22Rv1 (cell line): ENCODE measurements at regions not wholly inside any gene's neighbourhood (a gene's known extent, or its start where the extent isn't known, plus 50 kb on each side); places are given as distances from the start of the nearest gene placed in this dataset.

Source experiments
- ZFX ChIP-seq: fragments of 450-650 bp; IDR thresholded peaks from 2 replicates; pipeline ENCODE4 v1.6.1; 2017; ENCODE audit warnings: antibody characterized with exemption, borderline replicate concordance
- TF ChIP-seq, protein P1 (sequence below): fragments of 450-650 bp; IDR thresholded peaks from 2 replicates; pipeline ENCODE4 v1.5.1; 2017; ENCODE audit warnings: mild to moderate bottlenecking

DNA sequence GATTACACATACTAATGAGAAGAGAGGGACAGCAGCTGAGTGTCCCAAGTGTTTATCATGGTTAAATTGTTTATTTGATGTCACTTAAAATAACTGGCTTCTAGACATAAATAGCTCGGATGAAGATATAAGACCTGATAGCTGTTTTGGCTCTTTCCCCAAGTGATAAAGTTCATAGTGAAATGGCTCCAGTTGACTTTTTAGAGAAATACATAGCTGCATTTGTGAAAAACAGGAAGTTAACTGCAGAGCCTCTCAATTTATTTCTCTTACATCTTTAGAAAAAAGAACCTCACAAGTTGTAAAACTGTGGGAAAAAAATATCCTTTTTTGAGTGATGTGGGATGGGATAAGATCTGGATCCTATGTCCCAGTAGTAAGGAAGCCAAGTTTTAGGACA, 332.9 kb upstream of the RASGRP1 start:
- TF ChIP-seq, protein P1, sequence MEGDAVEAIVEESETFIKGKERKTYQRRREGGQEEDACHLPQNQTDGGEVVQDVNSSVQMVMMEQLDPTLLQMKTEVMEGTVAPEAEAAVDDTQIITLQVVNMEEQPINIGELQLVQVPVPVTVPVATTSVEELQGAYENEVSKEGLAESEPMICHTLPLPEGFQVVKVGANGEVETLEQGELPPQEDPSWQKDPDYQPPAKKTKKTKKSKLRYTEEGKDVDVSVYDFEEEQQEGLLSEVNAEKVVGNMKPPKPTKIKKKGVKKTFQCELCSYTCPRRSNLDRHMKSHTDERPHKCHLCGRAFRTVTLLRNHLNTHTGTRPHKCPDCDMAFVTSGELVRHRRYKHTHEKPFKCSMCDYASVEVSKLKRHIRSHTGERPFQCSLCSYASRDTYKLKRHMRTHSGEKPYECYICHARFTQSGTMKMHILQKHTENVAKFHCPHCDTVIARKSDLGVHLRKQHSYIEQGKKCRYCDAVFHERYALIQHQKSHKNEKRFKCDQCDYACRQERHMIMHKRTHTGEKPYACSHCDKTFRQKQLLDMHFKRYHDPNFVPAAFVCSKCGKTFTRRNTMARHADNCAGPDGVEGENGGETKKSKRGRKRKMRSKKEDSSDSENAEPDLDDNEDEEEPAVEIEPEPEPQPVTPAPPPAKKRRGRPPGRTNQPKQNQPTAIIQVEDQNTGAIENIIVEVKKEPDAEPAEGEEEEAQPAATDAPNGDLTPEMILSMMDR = no peak
- TF ChIP-seq ZFX = no peak
